ENCODE measurements at regions not wholly inside any gene's neighbourhood (a gene's known extent, or its start where the extent isn't known, plus 50 kb on each side); places are given as distances from the start of the nearest gene placed in this dataset.
"Not testable (repeated sequence)": the region's sequence is repeated elsewhere in the genome, so short reads cannot be mapped to it uniquely, and the experiment has no call there.

DNA sequence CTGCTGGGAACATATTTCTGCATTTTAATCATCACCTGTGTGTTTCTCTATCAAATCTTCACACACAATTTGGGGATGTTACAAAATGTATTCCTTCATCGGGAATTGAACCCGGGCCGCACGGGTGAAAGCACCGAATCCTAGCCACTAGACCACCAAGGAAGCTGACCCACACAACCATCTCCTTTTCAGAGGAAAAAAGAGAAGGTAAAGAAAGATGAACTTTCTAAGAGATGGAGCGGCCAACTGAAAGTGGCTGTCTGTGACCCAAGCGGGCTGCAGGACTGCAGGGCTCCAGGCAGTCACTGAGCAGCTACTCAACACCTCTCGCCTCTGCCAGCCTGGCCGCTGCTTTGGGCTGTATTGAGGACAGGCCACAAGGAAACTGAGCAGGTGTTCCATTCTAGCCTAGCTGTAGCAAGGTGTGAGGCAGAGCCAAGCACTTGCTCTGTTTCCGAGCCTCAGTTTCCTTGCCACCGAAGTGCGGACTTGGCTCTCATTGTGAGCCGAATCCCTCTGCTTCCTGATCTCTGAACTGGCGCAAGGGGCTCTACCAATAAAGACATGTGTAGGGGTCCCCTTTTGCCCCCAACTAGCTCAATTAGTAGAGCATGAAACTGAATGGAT lies 156.9 kb upstream of the NBPF11 start:
- Histone ChIP-seq H2BK15ac (replicated peaks; ENCODE audit: low read depth) (no peak overlapping the region), H2BK5ac (ENCODE audit: low read length) (no peak overlapping the region), H3K79me1 (ENCODE audit: low read length) (no peaks in the 10 kb centered on the region), H3K4me2 (ENCODE audit: low read length) (peak overlapping the region; percentile 3), H4K8ac (ENCODE audit: low read depth, low read length) (no peak overlapping the region), H3K36me3 (ENCODE audit: control insufficient read depth, insufficient read depth, low read length) (no peaks in the 10 kb centered on the region), H3K4ac (ENCODE audit: low read depth, low read length) (no peak overlapping the region), H2BK120ac (ENCODE audit: low read depth, low read length) (no peak overlapping the region), H3K79me2 (ENCODE audit: control insufficient read depth, insufficient read depth, low read length) (no peaks in the 10 kb centered on the region), H3K27ac (ENCODE audit: low read depth, low read length) (no peak overlapping the region), H3K27me3 (ENCODE audit: insufficient read depth, low read length, poor library complexity) (peaks cover 13% of the 10 kb centered on the region), H2AK5ac (ENCODE audit: low read length) (no peak overlapping the region), H4K5ac (ENCODE audit: low read length) (no peak overlapping the region), H3K56ac (ENCODE audit: low read length) (no peak overlapping the region), H3K18ac (ENCODE audit: low read length) (no peak overlapping the region), H3K4me3 (ENCODE audit: low read length) (no peak overlapping the region), H3K9ac (ENCODE audit: low read length) (no peak overlapping the region), H3K23ac (ENCODE audit: low read length) (no peak overlapping the region), H3K4me1 (ENCODE audit: control insufficient read depth, low read depth, low read length) (no peaks in the 10 kb centered on the region)
- WGBS (ENCODE audit: extremely low coverage, insufficient coverage, low lambda C conversion rate), result no CpG with 5 or more reads among the region's 14 CpGs
- peak; percentile 83 for DNase-seq

DNA sequence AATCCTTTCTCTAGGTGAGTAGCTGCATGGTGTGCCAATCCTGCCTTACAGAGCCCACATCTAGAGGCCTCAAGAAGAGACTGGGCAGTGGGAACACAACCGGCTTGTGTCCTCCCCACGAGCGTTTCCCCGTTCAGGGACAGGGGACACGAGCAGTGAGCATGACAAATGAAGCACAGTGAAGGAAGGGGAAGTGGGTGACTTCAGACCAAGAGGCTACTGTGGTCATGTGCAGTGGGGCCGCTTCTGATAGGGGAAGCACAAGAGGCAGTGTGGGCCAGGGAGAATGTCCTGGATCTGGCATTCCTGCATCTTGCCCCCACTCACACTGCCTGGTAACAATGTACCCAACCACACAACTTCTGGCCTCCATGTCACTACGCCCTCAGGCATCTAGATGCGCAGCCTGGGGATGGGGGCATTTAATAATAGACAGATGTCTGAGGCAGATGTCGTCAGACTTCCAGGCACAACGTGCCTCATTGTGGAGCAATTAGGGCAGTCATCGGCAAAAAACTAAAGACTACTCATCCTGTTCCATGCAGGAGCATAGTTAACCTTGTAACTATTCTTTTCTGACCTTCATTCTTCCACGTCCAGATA lies 155.6 kb upstream of the NBPF11 start:
- no peak for DNase-seq
- H3K36me3 ChIP-seq (ENCODE audit: control insufficient read depth, insufficient read depth, low read length), result no peaks in the 10 kb centered on the region
- no peaks in the 10 kb centered on the region for H3K4me1 ChIP-seq (ENCODE audit: control insufficient read depth, low read depth, low read length)
- H3K9ac ChIP-seq (ENCODE audit: low read length), result no peak overlapping the region
- no peak overlapping the region for H4K8ac ChIP-seq (ENCODE audit: low read depth, low read length)
- H3K27ac ChIP-seq (ENCODE audit: low read depth, low read length), result no peak overlapping the region
- H3K56ac ChIP-seq (ENCODE audit: low read length), result no peak overlapping the region
- no peaks in the 10 kb centered on the region for H3K79me1 ChIP-seq (ENCODE audit: low read length)
- H3K4ac ChIP-seq (ENCODE audit: low read depth, low read length), result no peak overlapping the region
- no peak overlapping the region for H3K4me3 ChIP-seq (ENCODE audit: low read length)
- no peak overlapping the region for H2BK5ac ChIP-seq (ENCODE audit: low read length)
- no peak overlapping the region for H4K5ac ChIP-seq (ENCODE audit: low read length)
- H2BK120ac ChIP-seq (ENCODE audit: low read depth, low read length), result no peak overlapping the region
- no peak overlapping the region for H3K18ac ChIP-seq (ENCODE audit: low read length)
- H3K4me2 ChIP-seq (ENCODE audit: low read length), result no peak overlapping the region
- WGBS (ENCODE audit: extremely low coverage, insufficient coverage, low lambda C conversion rate), result no CpG with 5 or more reads among the region's 12 CpGs
- H3K79me2 ChIP-seq (ENCODE audit: control insufficient read depth, insufficient read depth, low read length), result no peaks in the 10 kb centered on the region
- peaks cover 13% of the 10 kb centered on the region for H3K27me3 ChIP-seq (ENCODE audit: insufficient read depth, low read length, poor library complexity)
- H2BK15ac ChIP-seq (replicated peaks; ENCODE audit: low read depth), result no peak overlapping the region
- no peak overlapping the region for H2AK5ac ChIP-seq (ENCODE audit: low read length)
- no peak overlapping the region for H3K23ac ChIP-seq (ENCODE audit: low read length)

DNA sequence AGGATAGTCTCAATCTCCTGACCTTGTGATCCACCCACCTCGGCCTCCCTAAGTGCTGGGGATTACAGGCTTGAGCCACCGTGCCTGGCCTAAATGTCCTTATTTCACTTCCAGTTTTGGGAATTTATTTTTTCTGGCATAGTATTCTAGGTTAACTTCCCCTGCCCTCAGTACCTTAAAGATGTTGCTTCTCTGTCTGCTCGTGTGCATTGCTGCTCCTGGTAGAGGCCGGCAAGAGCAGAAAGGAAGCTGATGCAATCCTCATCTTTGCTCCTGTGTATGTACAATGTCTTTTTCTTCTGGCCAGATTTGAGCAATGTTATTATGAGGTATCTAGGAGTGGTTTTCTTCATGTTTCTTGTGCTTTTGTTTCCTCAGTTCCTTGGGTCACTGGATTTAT lies 152.9 kb upstream of the NBPF11 start:
- not testable (repeated sequence) for H3K9ac ChIP-seq (ENCODE audit: low read length); H4K8ac ChIP-seq (ENCODE audit: low read depth, low read length); H3K18ac ChIP-seq (ENCODE audit: low read length); H2AK5ac ChIP-seq (ENCODE audit: low read length); H3K36me3 ChIP-seq (ENCODE audit: control insufficient read depth, insufficient read depth, low read length); H3K79me1 ChIP-seq (ENCODE audit: low read length); H3K4ac ChIP-seq (ENCODE audit: low read depth, low read length); H3K79me2 ChIP-seq (ENCODE audit: control insufficient read depth, insufficient read depth, low read length); H2BK15ac ChIP-seq (replicated peaks; ENCODE audit: low read depth); H3K23ac ChIP-seq (ENCODE audit: low read length); H2BK120ac ChIP-seq (ENCODE audit: low read depth, low read length); H3K56ac ChIP-seq (ENCODE audit: low read length); H3K27ac ChIP-seq (ENCODE audit: low read depth, low read length); H3K4me3 ChIP-seq (ENCODE audit: low read length); H4K5ac ChIP-seq (ENCODE audit: low read length); H3K4me1 ChIP-seq (ENCODE audit: control insufficient read depth, low read depth, low read length); H3K27me3 ChIP-seq (ENCODE audit: insufficient read depth, low read length, poor library complexity); H3K4me2 ChIP-seq (ENCODE audit: low read length); H2BK5ac ChIP-seq (ENCODE audit: low read length); DNase-seq
- no CpG with 5 or more reads among the region's 4 CpGs for WGBS (ENCODE audit: extremely low coverage, insufficient coverage, low lambda C conversion rate)

DNA sequence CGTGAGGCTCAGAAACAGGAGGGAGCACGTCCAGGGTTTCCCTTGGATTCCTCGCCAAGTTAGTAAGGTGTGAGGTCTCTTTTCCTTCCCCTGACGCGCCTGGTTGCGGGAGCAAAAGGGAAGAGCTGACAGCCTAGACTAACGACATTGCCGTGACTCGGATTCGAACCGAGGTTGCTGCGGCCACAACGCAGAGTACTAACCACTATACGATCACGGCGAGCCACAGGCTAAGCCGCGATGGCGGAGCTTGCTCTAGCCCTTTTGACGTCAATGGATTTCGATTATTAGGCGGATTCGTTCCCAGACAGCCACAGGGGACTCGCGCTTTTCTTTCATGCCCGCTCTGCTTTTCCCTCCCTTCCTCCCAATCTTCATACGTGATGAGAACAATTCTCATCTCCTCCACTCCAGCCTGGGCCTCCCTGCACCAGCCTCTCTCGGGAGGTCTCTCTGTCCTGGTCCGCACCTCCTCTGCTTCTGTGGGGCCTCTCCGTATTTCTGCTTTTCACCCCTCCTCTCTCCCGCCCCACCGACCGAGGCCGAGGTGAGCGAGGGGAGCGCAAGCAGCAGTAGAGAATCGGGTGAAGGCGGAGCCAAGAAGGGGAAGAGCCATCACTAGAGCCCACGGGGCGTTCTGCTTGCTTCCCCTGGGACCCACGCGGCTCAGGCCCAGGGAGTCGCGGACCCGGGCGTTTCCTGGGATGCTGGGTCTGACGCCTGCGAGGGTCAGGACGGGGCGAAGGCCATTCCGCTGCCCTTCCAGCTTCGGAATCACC lies 150.7 kb upstream of the NBPF11 start:
- not testable (repeated sequence) for H3K4me3 ChIP-seq (ENCODE audit: low read length); H2AK5ac ChIP-seq (ENCODE audit: low read length); H3K27me3 ChIP-seq (ENCODE audit: insufficient read depth, low read length, poor library complexity); H3K23ac ChIP-seq (ENCODE audit: low read length); H3K79me2 ChIP-seq (ENCODE audit: control insufficient read depth, insufficient read depth, low read length); DNase-seq; H2BK5ac ChIP-seq (ENCODE audit: low read length); H2BK120ac ChIP-seq (ENCODE audit: low read depth, low read length); H3K4ac ChIP-seq (ENCODE audit: low read depth, low read length); H2BK15ac ChIP-seq (replicated peaks; ENCODE audit: low read depth); H3K4me1 ChIP-seq (ENCODE audit: control insufficient read depth, low read depth, low read length); H3K18ac ChIP-seq (ENCODE audit: low read length); H3K27ac ChIP-seq (ENCODE audit: low read depth, low read length); H3K36me3 ChIP-seq (ENCODE audit: control insufficient read depth, insufficient read depth, low read length); H3K79me1 ChIP-seq (ENCODE audit: low read length); H4K5ac ChIP-seq (ENCODE audit: low read length); H4K8ac ChIP-seq (ENCODE audit: low read depth, low read length); H3K4me2 ChIP-seq (ENCODE audit: low read length)
- no CpG with 5 or more reads among the region's 52 CpGs for WGBS (ENCODE audit: extremely low coverage, insufficient coverage, low lambda C conversion rate)
- peak overlapping the region; percentile 36 for H3K56ac ChIP-seq (ENCODE audit: low read length)
- peak overlapping the region; percentile 21 for H3K9ac ChIP-seq (ENCODE audit: low read length)

DNA sequence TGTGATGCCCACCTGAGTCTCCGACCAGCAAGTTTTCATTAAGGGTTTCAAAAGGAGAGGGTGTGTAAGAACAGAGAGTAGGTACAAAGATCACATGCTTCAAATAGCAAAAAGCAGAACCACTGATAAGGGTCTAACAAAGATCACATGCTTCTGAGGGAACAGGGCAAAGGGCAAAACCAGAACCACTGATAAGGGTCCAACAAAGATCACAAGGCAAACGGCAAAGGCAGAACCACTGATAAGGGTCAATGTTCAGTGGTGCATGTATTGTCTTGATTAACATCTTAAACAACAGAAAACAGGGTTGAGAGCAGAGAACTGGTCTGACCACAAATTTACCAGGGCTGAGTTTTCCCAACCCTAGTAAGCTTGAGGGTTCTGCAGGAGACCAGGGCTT lies 145.8 kb upstream of the NBPF11 start:
- not testable (repeated sequence) for H3K56ac ChIP-seq (ENCODE audit: low read length); H3K4me1 ChIP-seq (ENCODE audit: control insufficient read depth, low read depth, low read length); H3K9ac ChIP-seq (ENCODE audit: low read length); H2AK5ac ChIP-seq (ENCODE audit: low read length); H3K27me3 ChIP-seq (ENCODE audit: insufficient read depth, low read length, poor library complexity); DNase-seq; H3K79me2 ChIP-seq (ENCODE audit: control insufficient read depth, insufficient read depth, low read length); H3K23ac ChIP-seq (ENCODE audit: low read length); H3K27ac ChIP-seq (ENCODE audit: low read depth, low read length); H3K18ac ChIP-seq (ENCODE audit: low read length); H3K4me3 ChIP-seq (ENCODE audit: low read length); H2BK5ac ChIP-seq (ENCODE audit: low read length); H4K5ac ChIP-seq (ENCODE audit: low read length); H2BK120ac ChIP-seq (ENCODE audit: low read depth, low read length); H4K8ac ChIP-seq (ENCODE audit: low read depth, low read length); H2BK15ac ChIP-seq (replicated peaks; ENCODE audit: low read depth); H3K36me3 ChIP-seq (ENCODE audit: control insufficient read depth, insufficient read depth, low read length); H3K4ac ChIP-seq (ENCODE audit: low read depth, low read length); H3K4me2 ChIP-seq (ENCODE audit: low read length); H3K79me1 ChIP-seq (ENCODE audit: low read length)
- WGBS (ENCODE audit: extremely low coverage, insufficient coverage, low lambda C conversion rate), result no CpG with 5 or more reads among the region's 2 CpGs

Data from mesendoderm (in vitro differentiated cells).